Vagina (tissue), 2 donors: ENCODE measurements at regions not wholly inside any gene's neighbourhood (a gene's known extent, or its start where the extent isn't known, plus 50 kb on each side); places are given as distances from the start of the nearest gene placed in this dataset.

Experiments
- CTCF ChIP-seq, 3 experiments: fragments of 450-650 bp in 2 of 3; fragments of 200-600 bp in 1 of 3; sonication (generic) in 1 of 3; IDR thresholded peaks; one replicate each; pipeline ENCODE4 v1.5.1; 2017 to 2019; ENCODE audit warnings: antibody characterized with exemption in 3 of 3, mild to moderate bottlenecking in 2 of 3, moderate library complexity in 2 of 3
- POLR2A ChIP-seq, 2 donors: fragments of 450-650 bp; IDR thresholded peaks; one replicate each; pipeline ENCODE4 v1.6.1; 2017; ENCODE audit warnings: antibody characterized with exemption in 2 of 2, mild to moderate bottlenecking in 2 of 2, moderate library complexity in 2 of 2

GRCh38 chr18:43888598-43888997, 611.3 kb upstream of the SYT4 start:
- TF ChIP-seq CTCF (IDR thresholded peaks at IDR 0.05) (no peak), POLR2A (IDR thresholded peaks at IDR 0.05) (no peak)
